Mammary epithelial cell (primary cell): ENCODE measurements at regions not wholly inside any gene's neighbourhood (a gene's known extent, or its start where the extent isn't known, plus 50 kb on each side); places are given as distances from the start of the nearest gene placed in this dataset.

ENCODE experiments used
- EZH2 ChIP-seq: IDR thresholded peaks from 2 replicates; pipeline ENCODE4 v1.6.1; 2012; ENCODE audit warnings: low read length, inconsistent platforms, borderline replicate concordance
- TF ChIP-seq, protein P1 (sequence below), 2 donors: IDR thresholded peaks in 1 of 2; conservative IDR thresholded peaks in 1 of 2; 2 replicates each; pipeline ENCODE4 v1.5.1; 2011 to 2012; ENCODE audit warnings: inconsistent platforms in 2 of 2, low read length in 2 of 2, mild to moderate bottlenecking in 2 of 2, control low read depth in 1 of 2, low read depth in 1 of 2; ENCODE audit not compliant: insufficient read depth in 1 of 2; ENCODE audit errors: extremely low read depth in 1 of 2

DNA sequence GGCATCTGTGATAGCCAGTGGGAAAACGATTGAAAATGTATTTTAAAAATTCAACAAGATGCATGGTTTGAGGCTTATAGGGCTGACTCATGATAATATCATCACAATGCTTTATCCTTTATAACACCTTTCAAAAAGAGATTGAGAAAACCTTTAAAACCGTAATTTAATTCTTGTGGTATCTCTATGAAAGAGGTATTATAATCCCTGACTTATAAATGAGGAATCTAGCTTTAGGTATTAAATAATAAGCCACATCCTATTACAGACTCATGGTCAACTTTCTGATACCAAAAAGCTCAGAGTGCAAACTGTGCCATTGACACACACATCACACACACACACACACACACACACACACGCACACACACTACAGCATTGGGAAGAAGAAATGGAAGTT is 134.6 kb upstream of the RAB12 start:
- TF ChIP-seq, protein P1, sequence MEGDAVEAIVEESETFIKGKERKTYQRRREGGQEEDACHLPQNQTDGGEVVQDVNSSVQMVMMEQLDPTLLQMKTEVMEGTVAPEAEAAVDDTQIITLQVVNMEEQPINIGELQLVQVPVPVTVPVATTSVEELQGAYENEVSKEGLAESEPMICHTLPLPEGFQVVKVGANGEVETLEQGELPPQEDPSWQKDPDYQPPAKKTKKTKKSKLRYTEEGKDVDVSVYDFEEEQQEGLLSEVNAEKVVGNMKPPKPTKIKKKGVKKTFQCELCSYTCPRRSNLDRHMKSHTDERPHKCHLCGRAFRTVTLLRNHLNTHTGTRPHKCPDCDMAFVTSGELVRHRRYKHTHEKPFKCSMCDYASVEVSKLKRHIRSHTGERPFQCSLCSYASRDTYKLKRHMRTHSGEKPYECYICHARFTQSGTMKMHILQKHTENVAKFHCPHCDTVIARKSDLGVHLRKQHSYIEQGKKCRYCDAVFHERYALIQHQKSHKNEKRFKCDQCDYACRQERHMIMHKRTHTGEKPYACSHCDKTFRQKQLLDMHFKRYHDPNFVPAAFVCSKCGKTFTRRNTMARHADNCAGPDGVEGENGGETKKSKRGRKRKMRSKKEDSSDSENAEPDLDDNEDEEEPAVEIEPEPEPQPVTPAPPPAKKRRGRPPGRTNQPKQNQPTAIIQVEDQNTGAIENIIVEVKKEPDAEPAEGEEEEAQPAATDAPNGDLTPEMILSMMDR (conservative IDR thresholded peaks at IDR 0.05 in 1 of 2, IDR thresholded peaks at IDR 0.05 in 1 of 2; ENCODE audit: extremely low read depth in 1 of 2, insufficient read depth in 1 of 2, low read depth in 1 of 2, low read length in 2 of 2), result no peak
- TF ChIP-seq EZH2, result no peak
